K562 (cell line): ENCODE measurements at regions not wholly inside any gene's neighbourhood (a gene's known extent, or its start where the extent isn't known, plus 50 kb on each side); places are given as distances from the start of the nearest gene placed in this dataset.

Experiments used
- CEBPB ChIP-seq: fragments of 450-650 bp; IDR thresholded peaks from 2 replicates; pipeline ENCODE4 v1.6.1; 2016; ENCODE audit warnings: missing genetic modification characterization, missing compliant biosample characterization
- CTCF ChIP-seq, 3 experiments: IDR thresholded peaks in 2 of 3; conservative IDR thresholded peaks in 1 of 3; 2 replicates each; pipeline ENCODE4 v1.5.1; 2011 to 2012; ENCODE audit warnings: low read length in 3 of 3, mild to moderate bottlenecking in 3 of 3, control low read depth in 2 of 3, improper control_type of control experiment in 1 of 3, inconsistent platforms in 1 of 3, low read depth in 1 of 3, mixed read lengths in 1 of 3, moderate library complexity in 1 of 3; ENCODE audit not compliant: insufficient read depth in 2 of 3
- ESRRA ChIP-seq: fragments of 450-650 bp; IDR thresholded peaks from 2 replicates; pipeline ENCODE4 v1.6.1; 2014; ENCODE audit warnings: low read depth, mild to moderate bottlenecking, moderate library complexity, borderline replicate concordance
- ZNF274 ChIP-seq: IDR thresholded peaks from 2 replicates; pipeline ENCODE4 v1.6.1; 2011; ENCODE audit warnings: low read depth, mild to moderate bottlenecking, low read length, moderate library complexity, borderline replicate concordance
- ZNF280A ChIP-seq: fragments of 450-650 bp; IDR thresholded peaks from 2 replicates; pipeline ENCODE4 v1.6.1; 2018; ENCODE audit warnings: mild to moderate bottlenecking, low read depth; ENCODE audit not compliant: partially characterized antibody
- ZNF395 ChIP-seq: fragments of 200-800 bp; sonication (Bioruptor generic); IDR thresholded peaks from 2 replicates; pipeline ENCODE4 v1.6.1; 2017; ENCODE audit warnings: missing genetic modification characterization, missing compliant biosample characterization
- ZNF695 ChIP-seq: fragments of 450-650 bp; formaldehyde crosslinking; IDR thresholded peaks from 2 replicates; pipeline ENCODE4 v1.4.0; 2020; ENCODE audit warnings: mild to moderate bottlenecking, moderate library complexity

- TF ChIP-seq CTCF (IDR thresholded peaks at IDR 0.05 in 2 of 3, conservative IDR thresholded peaks at IDR 0.05 in 1 of 3; ENCODE audit: insufficient read depth in 2 of 3, low read depth in 1 of 3, low read length in 3 of 3) (no peak), ZNF280A (no peak), ZNF695 (no peak), ZNF395 (no peak), ZNF274 (no peak), CEBPB (tag) (no peak), ESRRA (no peak)
These were observed 1387.0 kb upstream of the TENM4 start for GRCh38 chr11:80827781-80828180.
